Right cardiac atrium (tissue), 5 donors: ENCODE measurements at regions not wholly inside any gene's neighbourhood (a gene's known extent, or its start where the extent isn't known, plus 50 kb on each side); places are given as distances from the start of the nearest gene placed in this dataset.

Experiments used
- ATAC-seq, 2 donors: fragments of 200-7000 bp; cut with Tn5 transposase; one replicate each; pipeline versions ENCODE4 v1.8.0 to v1.9.1; 2020; ENCODE audit warnings: moderate library complexity in 2 of 2, mild to moderate bottlenecking in 1 of 2
- DNase-seq, 3 donors: peaks; one replicate each; pipeline ENCODE4 v3.0.0-alpha.2; 2020
- H3K27ac ChIP-seq: one replicate; pipeline ENCODE4 v1.5.1; 2013; ENCODE audit warnings: mild to moderate bottlenecking, low read length, control low read depth, moderate library complexity
- H3K27me3 ChIP-seq: one replicate; pipeline ENCODE4 v1.6.1; 2013; ENCODE audit not compliant: control insufficient read depth, insufficient read depth
- H3K4me1 ChIP-seq: one replicate; pipeline ENCODE4 v1.6.1; 2013; ENCODE audit warnings: low read length; ENCODE audit not compliant: control insufficient read depth, insufficient read depth
- H3K4me3 ChIP-seq: one replicate; pipeline ENCODE4 v1.5.1; 2013; ENCODE audit warnings: low read length, control low read depth
- H3K9me3 ChIP-seq: one replicate; pipeline ENCODE4 v1.6.1; 2013; ENCODE audit warnings: low read length; ENCODE audit not compliant: control insufficient read depth
- WGBS: extraction: QIAGEN DNeasy Blood & Tissue Kit; methylation state at CpG from one replicate; pipeline ENCODE4 v1.1.7; 2013; 5-methylcytosine and 5-hydroxymethylcytosine counted together
- intact Hi-C, 4 donors: fragments of 100-400 bp; cut with DNase I; formaldehyde crosslinking; loops; one replicate each; pipeline versions ENCODE4 v1.11.0 to v1.14.0; 2022 to 2023
- donor health status: healthy with polysubstance abuse.
- donor health status: DM: no; HTN: yes; CAD: no.
- donor health status: DM: no; HTN: no; CAD: no.
- donor health status: DM: no; HTN: yes; CAD: no; lungs with severe emphysema.
- donor health status: DM: yes; HTN: yes; CAD: no.

GRCh38 chr3:177745607-177746005, 548.3 kb upstream of the TBL1XR1 start:
- no peak for DNase-seq
- H3K9me3 ChIP-seq: no peaks in the 10 kb centered on the region
- H3K4me3 ChIP-seq: no peak overlapping the region
- no peaks in the 10 kb centered on the region for H3K4me1 ChIP-seq
- H3K27me3 ChIP-seq: no peaks in the 10 kb centered on the region
- ATAC-seq: no peak
- no peak overlapping the region for H3K27ac ChIP-seq
- intact Hi-C loops: no loop called here
- WGBS: 62% methylated on average over 3 of the region's 3 CpGs

GRCh38 chr3:177746337-177746933, 549.2 kb upstream of the TBL1XR1 start:
- H3K4me1 ChIP-seq: peaks cover under 1% of the 10 kb centered on the region
- no peak overlapping the region for H3K4me3 ChIP-seq
- DNase-seq (no peak), ATAC-seq (no peak)
- H3K27me3 ChIP-seq: no peaks in the 10 kb centered on the region
- no peaks in the 10 kb centered on the region for H3K9me3 ChIP-seq
- WGBS: 69% methylated on average over 3 of the region's 3 CpGs
- intact Hi-C loops: no loop called here
- peak overlapping the region; percentile 28 for H3K27ac ChIP-seq

DNA sequence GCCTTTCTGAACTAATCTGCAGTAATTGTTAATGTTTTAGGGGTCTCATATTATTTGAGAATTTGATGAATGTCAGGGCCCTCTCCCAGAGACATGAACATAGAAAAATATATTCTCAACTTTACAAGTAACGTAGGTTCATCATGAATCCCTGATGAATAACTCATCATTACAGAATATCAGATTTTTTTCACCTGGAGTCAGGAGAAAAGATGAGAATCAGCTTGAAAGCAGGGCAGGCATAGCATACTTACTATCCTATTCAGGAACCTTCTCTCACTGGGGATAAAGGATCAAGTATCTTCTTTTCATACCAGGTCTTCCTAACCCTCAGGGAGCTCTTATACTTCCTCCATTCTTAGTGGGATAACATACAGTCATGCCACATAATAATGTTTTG, 552.6 kb upstream of the TBL1XR1 start:
- intact Hi-C loops: no loop called here
- peaks cover 9% of the 10 kb centered on the region for H3K4me1 ChIP-seq
- no peak overlapping the region for H3K4me3 ChIP-seq
- no peaks in the 10 kb centered on the region for H3K27me3 ChIP-seq
- ATAC-seq (no peak), DNase-seq (no peak)
- no peak overlapping the region for H3K27ac ChIP-seq
- WGBS: 100% methylated on average over 1 of the region's 1 CpG
- H3K9me3 ChIP-seq: no peaks in the 10 kb centered on the region

GRCh38 chr3:177750436-177750835, 553.2 kb upstream of the TBL1XR1 start:
- Histone ChIP-seq H3K4me3 (no peak overlapping the region), H3K27ac (no peak overlapping the region), H3K4me1 (peaks cover 9% of the 10 kb centered on the region), H3K9me3 (no peaks in the 10 kb centered on the region), H3K27me3 (no peaks in the 10 kb centered on the region)
- DNase-seq (no peak), ATAC-seq (no peak)
- intact Hi-C loops: no loop called here
- WGBS: 99% methylated on average over 1 of the region's 1 CpG

DNA sequence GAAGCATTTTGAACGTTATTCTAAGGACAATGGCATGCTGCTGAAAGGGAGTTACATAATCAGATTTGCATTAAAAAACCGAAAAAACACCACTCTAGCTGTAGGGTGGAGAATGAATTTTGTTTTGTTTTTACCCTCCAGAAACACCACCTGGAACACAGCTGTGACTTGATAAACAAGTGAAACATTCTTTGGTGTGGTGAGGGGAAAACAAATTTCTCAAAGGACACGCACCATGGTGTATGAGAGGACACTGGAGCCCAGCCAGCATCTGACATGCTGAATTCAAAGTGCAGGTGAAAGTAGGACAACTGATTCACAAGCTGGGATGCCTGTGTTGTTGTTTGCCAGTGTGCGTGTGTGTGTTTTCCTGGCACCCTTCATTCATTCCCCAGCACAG, 554.5 kb upstream of the TBL1XR1 start:
- intact Hi-C loops: no loop called here
- peak in 1 of 3 donors; percentile 47 for DNase-seq

GRCh38 chr3:177752831-177753230, 555.5 kb upstream of the TBL1XR1 start:
- Histone ChIP-seq H3K27ac (no peak overlapping the region), H3K27me3 (no peaks in the 10 kb centered on the region), H3K9me3 (no peaks in the 10 kb centered on the region), H3K4me1 (peaks cover 9% of the 10 kb centered on the region), H3K4me3 (no peak overlapping the region)
- ATAC-seq (no peak), DNase-seq (no peak)
- intact Hi-C loops: no loop called here
- WGBS: 68% methylated on average over 3 of the region's 3 CpGs

More for the DNA sequence above, 554.5 kb upstream of the TBL1XR1 start:
- Histone ChIP-seq H3K4me3 (no peak overlapping the region), H3K27me3 (no peaks in the 10 kb centered on the region), H3K27ac (no peak overlapping the region), H3K9me3 (no peaks in the 10 kb centered on the region), H3K4me1 (peaks cover 9% of the 10 kb centered on the region)
- no peak for ATAC-seq
- 48% methylated on average over 4 of the region's 4 CpGs for WGBS

DNA sequence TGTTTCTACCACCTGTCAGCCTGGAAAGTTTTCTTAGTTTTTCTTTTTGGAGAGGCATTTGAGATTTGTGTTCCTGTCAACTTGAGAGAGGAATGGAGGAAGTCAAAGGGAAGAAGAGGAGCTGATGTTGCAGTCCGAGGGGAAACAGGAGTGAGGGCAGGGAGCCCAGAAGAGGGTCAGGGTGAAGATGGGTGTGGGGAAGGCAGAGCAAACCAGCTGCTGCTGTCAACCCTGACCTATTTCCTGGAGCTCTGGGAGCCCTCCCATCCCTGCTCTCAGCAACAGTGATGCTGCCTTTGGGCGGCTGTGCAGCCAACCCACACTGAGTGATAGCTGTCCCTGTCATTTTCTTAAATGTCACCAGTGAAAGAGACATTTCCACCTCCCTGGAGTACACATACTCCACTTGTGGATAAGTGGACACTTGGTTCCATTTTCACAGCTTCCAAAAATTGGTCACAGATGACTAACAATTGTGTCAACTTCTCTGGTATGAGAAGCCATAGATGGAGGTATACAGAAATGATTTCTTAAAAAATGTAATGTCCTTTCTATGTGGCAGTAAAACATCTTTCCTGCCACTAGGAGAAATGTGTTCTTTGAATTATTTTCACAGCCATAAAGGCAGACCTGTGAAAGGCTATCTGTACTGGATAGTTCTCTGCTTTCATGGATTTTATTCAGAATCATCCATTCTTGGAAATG, 556.3 kb upstream of the TBL1XR1 start:
- intact Hi-C loops: no loop called here
- H3K27me3 ChIP-seq: no peaks in the 10 kb centered on the region
- H3K27ac ChIP-seq: peak overlapping the region; percentile 86
- no peaks in the 10 kb centered on the region for H3K9me3 ChIP-seq
- DNase-seq: peak; percentile 64 to 81 (median 77)
- peaks cover 9% of the 10 kb centered on the region for H3K4me1 ChIP-seq
- H3K4me3 ChIP-seq: no peak overlapping the region
- ATAC-seq: peak; percentile 93 to 95
- 20% methylated on average over 2 of the region's 2 CpGs for WGBS

GRCh38 chr3:177754508-177754921, 557.2 kb upstream of the TBL1XR1 start:
- Histone ChIP-seq H3K9me3 (no peaks in the 10 kb centered on the region), H3K27ac (peak overlapping the region; percentile 30), H3K27me3 (no peaks in the 10 kb centered on the region), H3K4me3 (no peak overlapping the region), H3K4me1 (peaks cover 9% of the 10 kb centered on the region)
- intact Hi-C loops: no loop called here
- DNase-seq: no peak
- WGBS: 88% methylated on average over 4 of the region's 4 CpGs
- peak; percentile 17 to 38 for ATAC-seq

GRCh38 chr3:177758126-177758525, 560.8 kb upstream of the TBL1XR1 start:
- Histone ChIP-seq H3K9me3 (no peaks in the 10 kb centered on the region), H3K27ac (no peak overlapping the region), H3K27me3 (no peaks in the 10 kb centered on the region), H3K4me3 (no peak overlapping the region), H3K4me1 (peaks cover 7% of the 10 kb centered on the region)
- WGBS: 62% methylated on average over 1 of the region's 1 CpG
- intact Hi-C loops: no loop called here
- DNase-seq (no peak), ATAC-seq (no peak)

DNA sequence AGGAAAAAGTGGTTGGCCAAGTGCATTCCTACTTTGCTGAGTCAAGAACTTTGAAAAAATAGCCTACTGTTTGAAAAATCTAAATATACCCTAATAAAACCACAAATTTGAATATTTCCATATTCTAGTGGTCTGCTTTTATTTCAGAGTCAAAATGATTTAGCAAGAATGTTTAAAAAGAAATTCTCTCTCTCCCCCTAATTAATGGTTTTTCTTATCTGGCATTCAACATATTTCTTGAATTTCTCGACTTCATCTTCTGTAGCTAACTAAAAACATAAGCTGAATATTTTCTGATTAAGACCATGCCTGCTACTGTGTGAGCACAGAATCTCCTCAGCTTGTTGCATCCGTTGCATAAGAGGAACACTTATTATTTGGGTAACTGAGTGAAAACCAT, 563.5 kb upstream of the TBL1XR1 start:
- WGBS: 70% methylated on average over 2 of the region's 2 CpGs
- no peak for ATAC-seq
- intact Hi-C loops: no loop called here

DNA sequence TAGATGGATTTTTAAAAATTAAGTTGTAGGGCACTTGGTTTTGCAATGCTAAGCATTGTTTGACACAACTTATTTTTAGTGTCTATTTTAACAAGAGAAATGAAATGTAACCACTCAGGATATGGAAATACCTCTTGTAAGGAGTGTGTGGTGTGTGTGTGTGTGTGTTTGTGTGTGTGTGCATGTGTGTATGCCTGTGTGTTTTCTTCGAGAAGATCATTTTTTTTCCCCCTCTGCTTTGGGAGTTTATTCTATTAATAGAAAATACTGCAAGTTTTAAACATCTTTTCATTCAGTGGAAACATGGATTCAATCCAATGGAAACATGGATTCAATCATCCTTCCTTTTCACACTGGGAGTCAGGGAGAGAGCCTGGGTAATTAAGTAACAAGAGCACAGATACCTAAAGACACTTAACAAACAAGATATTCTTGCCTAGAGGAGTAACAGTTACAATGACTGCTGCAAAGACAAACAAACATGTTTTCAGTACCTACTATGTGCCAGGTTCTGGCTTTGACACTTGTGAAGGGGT, 567.2 kb upstream of the TBL1XR1 start:
- intact Hi-C loops: no loop called here
- 8% methylated on average over 1 of the region's 1 CpG for WGBS
- no peak overlapping the region for H3K27ac ChIP-seq
- H3K4me3 ChIP-seq: no peak overlapping the region
- ATAC-seq (peak; percentile 68 to 72), DNase-seq (no peak)
- H3K4me1 ChIP-seq: peaks cover 1% of the 10 kb centered on the region
- H3K9me3 ChIP-seq: peaks cover 4% of the 10 kb centered on the region
- H3K27me3 ChIP-seq: no peaks in the 10 kb centered on the region

More for the DNA sequence above, 563.5 kb upstream of the TBL1XR1 start:
- DNase-seq: no peak
- Histone ChIP-seq H3K4me3 (no peak overlapping the region), H3K4me1 (peaks cover 1% of the 10 kb centered on the region), H3K27me3 (no peaks in the 10 kb centered on the region), H3K9me3 (no peaks in the 10 kb centered on the region), H3K27ac (no peak overlapping the region)
